ENCODE measurements at regions not wholly inside any gene's neighbourhood (a gene's known extent, or its start where the extent isn't known, plus 50 kb on each side); places are given as distances from the start of the nearest gene placed in this dataset.

- no peak for FAIRE-seq
These were observed 340.1 kb upstream of the RPS6KA3 start for GRCh38 chrX:20606831-20607230.

DNA sequence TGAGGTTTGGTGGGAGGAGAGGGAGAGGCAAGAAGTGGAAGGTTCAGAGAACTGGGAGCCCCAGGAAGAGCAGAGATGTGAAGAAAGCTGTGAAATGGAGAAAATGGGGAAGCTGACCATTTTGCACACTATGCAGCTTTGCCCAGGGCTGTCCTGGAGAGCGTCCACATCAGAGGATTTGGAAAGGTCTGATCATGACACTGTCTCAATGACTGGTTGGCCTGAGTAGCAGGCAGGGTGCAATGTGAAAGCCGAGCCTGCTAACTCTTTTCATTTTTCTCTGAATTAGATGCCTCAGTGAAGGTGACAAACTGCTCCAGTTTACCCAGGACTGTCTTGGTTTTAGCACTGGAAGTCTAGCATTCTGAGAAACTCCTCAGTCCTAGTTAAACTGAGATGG lies 330.1 kb upstream of the RPS6KA3 start:
- FAIRE-seq, result no peak

GRCh38 chrX:20595928-20596575 lies 329.3 kb upstream of the RPS6KA3 start:
- no peak for FAIRE-seq

DNA sequence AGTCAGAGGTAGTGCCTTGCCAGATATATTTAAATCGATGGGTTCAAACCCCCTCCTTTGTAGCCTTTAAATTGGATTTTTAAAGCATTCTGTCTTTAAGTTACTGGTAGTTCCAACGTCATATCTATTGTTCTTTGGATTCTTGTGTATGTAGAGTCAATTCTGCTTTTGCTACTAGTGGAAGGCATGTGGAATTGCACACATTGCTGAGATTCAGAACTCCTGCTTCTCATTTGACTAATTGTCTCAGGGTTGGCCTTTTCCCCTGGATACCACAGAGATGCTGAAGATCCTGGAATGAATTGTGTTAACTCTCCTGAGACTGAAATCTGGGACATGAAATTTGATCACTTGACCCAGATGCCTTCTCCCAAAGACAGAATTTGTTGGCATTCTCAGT lies 328.3 kb upstream of the RPS6KA3 start:
- no peak for FAIRE-seq

- FAIRE-seq, result no peak
These were observed 327.1 kb upstream of the RPS6KA3 start for GRCh38 chrX:20593836-20594235.

- FAIRE-seq, result no peak
These were observed 326.7 kb upstream of the RPS6KA3 start for GRCh38 chrX:20593402-20593801.

DNA sequence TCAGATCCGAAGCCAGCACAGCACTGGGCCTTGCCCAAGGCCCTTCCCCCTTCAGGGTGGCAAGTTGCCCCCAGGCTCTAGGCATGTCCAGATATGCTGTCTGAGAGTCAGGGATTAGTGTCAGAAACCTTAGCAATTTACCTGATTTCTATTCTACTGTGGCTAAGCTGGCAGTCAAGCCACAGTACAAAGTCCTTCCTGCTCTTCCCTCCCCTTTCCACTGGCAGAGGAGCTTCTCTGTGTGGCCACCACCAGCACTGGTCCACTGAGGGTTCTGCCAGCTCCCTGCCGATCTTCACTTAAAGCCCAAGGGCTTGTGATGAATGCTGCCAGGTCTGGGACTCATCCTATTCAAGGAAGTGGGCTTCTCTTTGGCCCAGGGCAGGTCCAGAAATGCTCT lies 324.5 kb upstream of the RPS6KA3 start:
- FAIRE-seq, result no peak

DNA sequence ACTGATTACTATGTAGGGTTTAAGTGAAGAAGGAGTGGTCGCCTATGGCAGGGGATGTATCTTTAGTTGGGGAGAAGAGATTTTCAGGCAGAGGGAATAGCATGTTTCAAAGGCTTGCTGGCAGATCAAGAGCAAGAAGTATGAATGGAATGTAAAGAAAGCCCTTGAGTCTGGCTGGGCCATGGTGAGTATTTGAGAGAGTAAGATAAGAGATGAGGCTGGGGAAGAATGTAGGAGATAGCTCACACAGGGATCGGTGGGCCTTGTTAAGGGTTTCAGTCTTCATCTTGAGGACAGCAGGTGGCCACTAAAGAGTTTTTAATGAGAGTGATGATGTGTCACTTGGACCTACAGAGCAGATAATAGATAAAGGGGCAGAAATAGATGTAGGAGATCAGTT lies 319.1 kb upstream of the RPS6KA3 start:
- no peak for FAIRE-seq

GRCh38 chrX:20571611-20572010 lies 304.9 kb upstream of the RPS6KA3 start:
- peak; percentile 49 for FAIRE-seq

- no peak for FAIRE-seq
These were observed 300.4 kb upstream of the RPS6KA3 start for GRCh38 chrX:20567108-20567507.

GRCh38 chrX:20547611-20548051 lies 280.9 kb upstream of the RPS6KA3 start:
- no peak for FAIRE-seq

GRCh38 chrX:20545538-20545937 lies 278.8 kb upstream of the RPS6KA3 start:
- no peak for FAIRE-seq

GRCh38 chrX:20542072-20542471 lies 275.4 kb upstream of the RPS6KA3 start:
- no peak for FAIRE-seq

DNA sequence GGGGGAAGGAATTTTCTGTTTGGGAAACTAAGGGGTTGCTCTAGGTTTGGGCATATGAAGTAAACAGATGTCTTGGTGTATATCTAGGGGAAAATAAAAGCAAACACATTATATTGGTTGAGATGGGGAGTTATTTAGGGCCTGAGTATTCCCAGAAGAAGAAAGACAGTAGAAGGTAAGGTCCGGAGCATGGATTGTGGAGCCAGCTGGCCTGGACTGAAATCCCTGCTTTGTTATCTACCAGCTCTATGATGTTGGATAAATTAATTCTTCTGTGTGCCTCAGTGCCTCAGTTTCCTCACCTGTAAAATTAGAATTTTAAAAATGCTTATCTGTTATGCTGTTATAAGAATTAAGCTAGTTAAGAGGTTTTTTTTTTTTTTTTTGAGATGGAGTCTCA lies 272.3 kb upstream of the RPS6KA3 start:
- no peak for FAIRE-seq

- FAIRE-seq, result no peak
These were observed 265.0 kb upstream of the RPS6KA3 start for GRCh38 chrX:20531667-20532066.

GRCh38 chrX:20530406-20530921 lies 263.8 kb upstream of the RPS6KA3 start:
- peak; percentile 91 for FAIRE-seq

- no peak for FAIRE-seq
These were observed 263.0 kb upstream of the RPS6KA3 start for GRCh38 chrX:20529711-20530110.

- FAIRE-seq, result no peak
These were observed 262.6 kb upstream of the RPS6KA3 start for GRCh38 chrX:20529301-20529700.

DNA sequence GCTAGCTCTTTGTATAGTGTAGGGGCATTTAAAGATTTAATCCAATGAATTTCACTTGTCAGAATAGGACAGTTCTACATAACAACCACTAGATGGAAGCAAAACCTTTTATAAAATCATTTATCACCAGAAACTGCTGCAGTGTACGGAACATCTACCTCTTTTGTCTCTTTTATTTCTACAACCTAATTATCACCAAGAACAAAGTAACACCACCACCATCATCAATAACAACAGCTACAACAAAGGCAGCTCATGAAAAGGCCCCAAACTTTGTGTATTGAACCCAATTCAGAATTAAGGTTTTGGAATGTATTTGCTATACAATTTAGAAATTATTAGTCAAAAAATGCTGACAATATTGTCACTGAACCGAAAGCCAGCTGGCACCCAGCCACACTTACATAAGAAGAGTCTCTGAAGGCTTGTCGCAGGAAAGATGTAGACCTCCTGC lies 260.9 kb upstream of the RPS6KA3 start:
- FAIRE-seq, result peak; percentile 90

GRCh38 chrX:20527041-20527440 lies 260.3 kb upstream of the RPS6KA3 start:
- FAIRE-seq, result no peak

GRCh38 chrX:20523626-20524312 lies 257.1 kb upstream of the RPS6KA3 start:
- FAIRE-seq, result no peak

GRCh38 chrX:20522420-20522819 lies 255.7 kb upstream of the RPS6KA3 start:
- no peak for FAIRE-seq

GRCh38 chrX:20521222-20521621 lies 254.5 kb upstream of the RPS6KA3 start:
- FAIRE-seq, result no peak

DNA sequence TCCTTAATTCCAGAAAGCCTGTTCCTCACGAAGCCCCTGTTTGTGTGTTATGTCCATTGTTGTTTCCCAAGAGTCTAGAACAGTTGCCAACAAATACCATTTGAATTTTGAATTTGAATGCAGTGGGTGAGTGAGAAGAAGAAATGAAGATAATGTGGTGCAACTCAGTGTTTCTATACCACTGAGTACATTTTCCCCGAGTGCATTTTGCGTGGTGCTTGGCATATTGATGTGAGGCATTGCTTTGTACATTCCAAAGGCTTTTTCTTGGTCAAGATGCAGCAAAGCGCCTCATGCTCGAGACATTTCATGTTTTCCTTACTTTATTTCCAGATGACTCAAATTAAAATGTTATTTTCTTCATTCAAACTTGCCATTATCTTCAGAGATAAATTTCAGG lies 253.1 kb upstream of the RPS6KA3 start:
- FAIRE-seq, result no peak
